Esophagus muscularis mucosa (tissue), 4 donors: ENCODE measurements at regions not wholly inside any gene's neighbourhood (a gene's known extent, or its start where the extent isn't known, plus 50 kb on each side); places are given as distances from the start of the nearest gene placed in this dataset.

Source experiments
- DNase-seq: peaks from one replicate; pipeline ENCODE4 v3.0.0-alpha.2; 2017; ENCODE audit errors: extremely low spot score
- H3K27ac ChIP-seq, 4 donors: fragments of 200-600 bp; sonication (generic); replicated peaks in 1 of 4; 1 replicate in 3 of 4; 2 replicates in 1 of 4; pipeline ENCODE4 v1.5.1; 2016 to 2019; ENCODE audit warnings: mild to moderate bottlenecking in 1 of 4
- H3K27me3 ChIP-seq, 4 donors: fragments of 200-600 bp; sonication (generic); one replicate each; pipeline versions ENCODE4 v1.5.1 to v1.6.0; 2016 to 2019
- H3K36me3 ChIP-seq, 4 donors: fragments of 200-600 bp; sonication (generic); one replicate each; pipeline ENCODE4 v1.5.1; 2016 to 2019
- H3K4me1 ChIP-seq, 4 donors: fragments of 200-600 bp; sonication (generic); one replicate each; pipeline ENCODE4 v1.5.1; 2016 to 2019
- H3K4me3 ChIP-seq, 4 donors: fragments of 200-600 bp; sonication (generic); 1 replicate in 2 of 4; 2 replicates in 2 of 4; pipeline ENCODE4 v1.5.1; 2016 to 2019; ENCODE audit warnings: mild to moderate bottlenecking in 4 of 4, moderate library complexity in 1 of 4
- H3K9me3 ChIP-seq, 4 donors: fragments of 200-600 bp; sonication (generic); 1 replicate in 3 of 4; 2 replicates in 1 of 4; pipeline ENCODE4 v1.5.1; 2016 to 2019
- CTCF ChIP-seq, 3 experiments: fragments of 200-600 bp in 2 of 3; fragments of 450-650 bp in 1 of 3; sonication (generic) in 2 of 3; IDR thresholded peaks; one replicate each; pipeline ENCODE4 v1.5.1; 2017 to 2019; ENCODE audit warnings: antibody characterized with exemption in 3 of 3, mild to moderate bottlenecking in 2 of 3, moderate library complexity in 1 of 3
- EP300 ChIP-seq: sonication (generic); formaldehyde crosslinking; IDR thresholded peaks from one replicate; pipeline ENCODE4 v1.6.1; 2017; ENCODE audit warnings: antibody characterized with exemption
- POLR2A ChIP-seq: fragments of 450-650 bp; IDR thresholded peaks from one replicate; pipeline ENCODE4 v1.6.1; 2017; ENCODE audit warnings: antibody characterized with exemption, moderate library complexity, mild to moderate bottlenecking, low read depth
- POLR2AphosphoS5 ChIP-seq, 2 donors: sonication (generic); formaldehyde crosslinking; IDR thresholded peaks; one replicate each; pipeline ENCODE4 v1.6.1; 2017; ENCODE audit warnings: antibody characterized with exemption in 2 of 2
- WGBS: methylation state at CpG from one replicate; pipeline ENCODE4 v1.1.5; 2018; 5-methylcytosine and 5-hydroxymethylcytosine counted together
- intact Hi-C: fragments of 100-400 bp; cut with DNase I; formaldehyde crosslinking; loops from one replicate; pipeline ENCODE4 v1.15.1; 2023

GRCh38 chr5:93055561-93055960 is 525.5 kb downstream of the NR2F1-AS1 start:
- no peaks in the 10 kb centered on the region for H3K4me1 ChIP-seq
- intact Hi-C loops = no loop called here
- no peak overlapping the region for H3K4me3 ChIP-seq
- TF ChIP-seq POLR2A (no peak), EP300 (no peak), CTCF (IDR thresholded peaks at IDR 0.05) (no peak), POLR2AphosphoS5 (IDR thresholded peaks at IDR 0.05) (no peak)
- no peaks in the 10 kb centered on the region for H3K9me3 ChIP-seq
- DNase-seq = no peak
- WGBS = 94% methylated on average over 1 of the region's 1 CpG
- no peaks in the 10 kb centered on the region for H3K27me3 ChIP-seq
- no peaks in the 10 kb centered on the region for H3K36me3 ChIP-seq
- no peak overlapping the region for H3K27ac ChIP-seq

GRCh38 chr5:93054424-93055163 is 526.4 kb downstream of the NR2F1-AS1 start:
- Histone ChIP-seq H3K27me3 (no peaks in the 10 kb centered on the region), H3K4me1 (no peaks in the 10 kb centered on the region), H3K4me3 (no peak overlapping the region), H3K9me3 (no peaks in the 10 kb centered on the region), H3K36me3 (no peaks in the 10 kb centered on the region), H3K27ac (no peak overlapping the region)
- no peak for TF ChIP-seq EP300
- no peak for TF ChIP-seq POLR2A
- TF ChIP-seq CTCF (IDR thresholded peaks at IDR 0.05) = no peak
- no peak for TF ChIP-seq POLR2AphosphoS5 (IDR thresholded peaks at IDR 0.05)
- DNase-seq = no peak
- WGBS = 97% methylated on average over 2 of the region's 2 CpGs
- intact Hi-C loops = no loop called here

- Histone ChIP-seq H3K36me3 (no peaks in the 10 kb centered on the region), H3K4me3 (no peak overlapping the region), H3K27me3 (no peaks in the 10 kb centered on the region), H3K9me3 (no peaks in the 10 kb centered on the region), H3K27ac (no peak overlapping the region), H3K4me1 (no peaks in the 10 kb centered on the region)
- TF ChIP-seq EP300 (no peak), CTCF (IDR thresholded peaks at IDR 0.05) (no peak), POLR2AphosphoS5 (IDR thresholded peaks at IDR 0.05) (no peak), POLR2A (no peak)
- intact Hi-C loops = no loop called here
- DNase-seq = no peak
Measured at GRCh38 chr5:93053825-93054224, 527.2 kb downstream of the NR2F1-AS1 start.

GRCh38 chr5:93048858-93049257 is 532.2 kb downstream of the NR2F1-AS1 start:
- H3K27ac ChIP-seq = no peak overlapping the region
- TF ChIP-seq POLR2A (no peak), EP300 (no peak), POLR2AphosphoS5 (IDR thresholded peaks at IDR 0.05) (no peak), CTCF (IDR thresholded peaks at IDR 0.05) (no peak)
- H3K4me1 ChIP-seq = no peaks in the 10 kb centered on the region
- no peaks in the 10 kb centered on the region for H3K9me3 ChIP-seq
- no peaks in the 10 kb centered on the region for H3K27me3 ChIP-seq
- H3K4me3 ChIP-seq = no peak overlapping the region
- no peaks in the 10 kb centered on the region for H3K36me3 ChIP-seq
- no peak for DNase-seq
- WGBS = 93% methylated on average over 2 of the region's 2 CpGs
- intact Hi-C loops = no loop called here
